ENCODE measurements at regions not wholly inside any gene's neighbourhood (a gene's known extent, or its start where the extent isn't known, plus 50 kb on each side); places are given as distances from the start of the nearest gene placed in this dataset.

DNA sequence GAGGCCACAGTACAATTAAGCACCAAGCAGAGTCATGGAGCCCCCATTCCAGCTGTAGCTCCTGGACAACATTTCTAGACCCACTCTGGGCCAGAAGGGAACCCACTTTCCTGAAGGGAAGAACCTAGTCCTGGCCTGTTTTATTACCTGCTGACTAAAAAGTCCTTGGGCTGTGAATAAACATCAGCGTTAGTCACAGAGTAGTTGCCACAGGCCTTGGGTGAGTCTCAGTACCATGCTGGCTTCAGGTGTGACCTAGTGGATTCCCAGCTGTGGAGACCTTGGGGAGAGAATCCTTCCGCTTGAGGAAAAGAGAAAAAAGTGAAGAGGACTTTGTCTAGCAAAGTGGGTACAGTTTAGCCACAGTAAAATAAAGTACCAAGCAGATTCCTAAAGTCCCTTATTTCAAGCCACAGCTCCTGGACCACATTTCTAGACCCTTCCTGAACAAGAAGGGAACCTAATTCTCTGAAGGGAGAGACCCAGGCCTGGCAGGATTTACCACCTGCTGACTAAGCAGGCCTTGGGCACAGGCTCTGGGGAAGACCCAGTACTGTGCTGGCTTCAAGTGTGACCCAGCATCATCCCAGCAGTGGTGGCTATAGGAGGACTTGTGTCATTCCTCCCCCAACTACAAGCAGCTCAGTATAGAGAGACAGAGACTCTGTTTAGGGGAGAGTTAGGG, 118.3 kb upstream of the KCNH8 start:
- H3K9me3 ChIP-seq: no peaks in the 10 kb centered on the region
- no peaks in the 10 kb centered on the region for H3K36me3 ChIP-seq
- no peak for DNase-seq
- intact Hi-C loops (cut with DNase I): no loop called here
- no peaks in the 10 kb centered on the region for H3K4me1 ChIP-seq (ENCODE audit: insufficient read depth)
- 89 to 90% (median 90%) methylated on average over 2 of the region's 2 CpGs for WGBS, 3 donors
- H3K4me3 ChIP-seq: no peak overlapping the region
- H3K27ac ChIP-seq: no peak overlapping the region
- TF ChIP-seq EP300 (IDR thresholded peaks at IDR 0.05): no peak
- H3K27me3 ChIP-seq: no peaks in the 10 kb centered on the region

GRCh38 chr3:19025441-19025840, 122.9 kb upstream of the KCNH8 start:
- intact Hi-C loops (cut with DNase I): no loop called here

DNA sequence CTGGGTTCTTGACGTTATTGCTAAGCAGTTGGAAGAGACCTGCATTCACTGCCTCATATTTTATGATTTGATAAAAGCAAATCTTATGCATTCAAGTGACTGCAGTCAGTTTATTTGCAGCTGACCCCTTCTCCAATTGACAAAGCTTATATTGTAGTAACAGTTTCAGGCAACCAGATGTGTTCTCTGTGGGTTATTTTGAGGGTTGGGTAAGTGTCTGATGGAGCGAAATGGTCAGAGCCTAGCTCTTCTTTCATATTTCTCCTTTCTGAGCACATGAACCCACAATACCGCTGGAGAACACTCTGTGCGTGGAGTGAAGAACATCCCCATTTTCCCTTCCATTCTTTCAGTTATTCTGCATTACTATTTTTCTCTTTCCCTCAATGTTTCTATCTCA, 125.8 kb upstream of the KCNH8 start:
- Histone ChIP-seq H3K4me3 (no peak overlapping the region), H3K27me3 (no peaks in the 10 kb centered on the region), H3K4me1 (ENCODE audit: insufficient read depth) (no peaks in the 10 kb centered on the region), H3K36me3 (no peaks in the 10 kb centered on the region), H3K27ac (no peak overlapping the region), H3K9me3 (no peaks in the 10 kb centered on the region)
- intact Hi-C loops (cut with DNase I): no loop called here
- DNase-seq: no peak
- no peak for TF ChIP-seq POLR2A (IDR thresholded peaks at IDR 0.05)
- TF ChIP-seq EP300 (IDR thresholded peaks at IDR 0.05): no peak
- TF ChIP-seq CTCF (IDR thresholded peaks at IDR 0.05): no peak
- 88 to 94% (median 93%) methylated on average over 4 of the region's 4 CpGs for WGBS, 3 donors

More at GRCh38 chr3:19025441-19025840, 122.9 kb upstream of the KCNH8 start:
- H3K4me1 ChIP-seq (ENCODE audit: insufficient read depth): no peaks in the 10 kb centered on the region
- H3K27ac ChIP-seq: no peak overlapping the region
- no peak for TF ChIP-seq CTCF (IDR thresholded peaks at IDR 0.05)
- TF ChIP-seq POLR2A (IDR thresholded peaks at IDR 0.05): no peak
- no peak for TF ChIP-seq EP300 (IDR thresholded peaks at IDR 0.05)
- no peak for DNase-seq
- 78 to 92% (median 92%) methylated on average over 1 of the region's 1 CpG for WGBS, 3 donors
- H3K36me3 ChIP-seq: no peaks in the 10 kb centered on the region
- no peaks in the 10 kb centered on the region for H3K9me3 ChIP-seq
- no peak overlapping the region for H3K4me3 ChIP-seq
- no peaks in the 10 kb centered on the region for H3K27me3 ChIP-seq

DNA sequence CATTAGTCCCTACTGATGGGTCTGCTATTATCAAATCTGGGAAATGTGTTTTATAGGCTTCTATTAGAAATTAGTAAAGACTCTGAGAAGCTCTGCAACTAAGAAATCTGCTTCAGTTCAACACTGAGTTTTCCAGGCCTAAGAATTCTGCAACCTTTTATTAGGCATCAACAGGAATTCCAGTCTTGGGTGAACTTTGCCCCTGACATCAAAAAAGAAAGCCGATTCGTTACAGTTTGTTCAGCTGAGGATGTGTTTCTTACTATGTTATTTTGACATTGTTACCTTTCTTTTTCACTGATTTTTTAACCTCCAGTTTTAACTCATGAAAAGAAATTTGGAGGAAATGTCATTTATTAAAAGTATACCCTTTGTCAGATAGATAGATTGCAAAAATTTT, 131.5 kb upstream of the KCNH8 start:
- intact Hi-C loops (cut with DNase I): no loop called here
- no peak for DNase-seq
- no peak overlapping the region for H3K4me3 ChIP-seq
- 46 to 63% (median 62%) methylated on average over 2 of the region's 2 CpGs for WGBS, 3 donors
- no peaks in the 10 kb centered on the region for H3K27me3 ChIP-seq
- no peak for TF ChIP-seq EP300 (IDR thresholded peaks at IDR 0.05)
- no peak for TF ChIP-seq POLR2A (IDR thresholded peaks at IDR 0.05)
- no peak for TF ChIP-seq CTCF (IDR thresholded peaks at IDR 0.05)
- no peak overlapping the region for H3K27ac ChIP-seq
- no peaks in the 10 kb centered on the region for H3K36me3 ChIP-seq
- no peaks in the 10 kb centered on the region for H3K9me3 ChIP-seq
- no peaks in the 10 kb centered on the region for H3K4me1 ChIP-seq (ENCODE audit: insufficient read depth)

- Histone ChIP-seq H3K4me3 (no peak overlapping the region), H3K36me3 (no peaks in the 10 kb centered on the region), H3K27ac (no peak overlapping the region), H3K9me3 (no peaks in the 10 kb centered on the region), H3K4me1 (ENCODE audit: insufficient read depth) (no peaks in the 10 kb centered on the region), H3K27me3 (no peaks in the 10 kb centered on the region)
- no peak for DNase-seq
- WGBS, 3 donors: 61 to 98% (median 88%) methylated on average over 1 of the region's 1 CpG
- intact Hi-C loops (cut with DNase I): no loop called here
- TF ChIP-seq CTCF (IDR thresholded peaks at IDR 0.05): no peak
- no peak for TF ChIP-seq POLR2A (IDR thresholded peaks at IDR 0.05)
- TF ChIP-seq EP300 (IDR thresholded peaks at IDR 0.05): no peak
These were observed 134.4 kb upstream of the KCNH8 start for GRCh38 chr3:19013879-19014278.

Measured in ovary (tissue), 7 donors.